GM23248 (cell line): ENCODE measurements at regions not wholly inside any gene's neighbourhood (a gene's known extent, or its start where the extent isn't known, plus 50 kb on each side); places are given as distances from the start of the nearest gene placed in this dataset.
A peak's percentile ranks its signal among the peaks of the same experiment; 100 is the strongest.

ENCODE experiments used
- DNase-seq: peaks from one replicate; pipeline ENCODE4 v3.0.0-alpha.2; 2015
- H2AFZ ChIP-seq: fragments of 200-600 bp; sonication (generic); 2 replicates; pipeline ENCODE4 v1.6.1; 2016; ENCODE audit warnings: antibody characterized with exemption
- H3F3A ChIP-seq: fragments of 200-600 bp; sonication (generic); 2 replicates; pipeline ENCODE4 v1.6.1; 2016; ENCODE audit warnings: mild to moderate bottlenecking, antibody characterized with exemption, mixed run types; ENCODE audit not compliant: insufficient read depth
- H3K27ac ChIP-seq: fragments of 200-600 bp; sonication (generic); 2 replicates; pipeline ENCODE4 v1.5.1; 2016; ENCODE audit warnings: mild to moderate bottlenecking
- H3K27me3 ChIP-seq: fragments of 200-600 bp; sonication (generic); replicated peaks from 2 replicates; pipeline ENCODE4 v1.6.1; 2016; ENCODE audit warnings: mild to moderate bottlenecking; ENCODE audit not compliant: insufficient read depth
- H3K36me3 ChIP-seq: fragments of 200-600 bp; sonication (generic); 2 replicates; pipeline ENCODE4 v1.6.1; 2016; ENCODE audit warnings: low read depth, mild to moderate bottlenecking
- H3K4me1 ChIP-seq: fragments of 200-600 bp; sonication (generic); 2 replicates; pipeline ENCODE4 v1.6.1; 2016; ENCODE audit warnings: mild to moderate bottlenecking; ENCODE audit not compliant: insufficient read depth
- H3K4me2 ChIP-seq: fragments of 200-600 bp; sonication (generic); one replicate; pipeline ENCODE4 v1.6.1; 2016; ENCODE audit warnings: mild to moderate bottlenecking; ENCODE audit not compliant: unreplicated experiment
- H3K4me3 ChIP-seq: fragments of 200-600 bp; sonication (generic); 2 replicates; pipeline ENCODE4 v1.5.1; 2016; ENCODE audit warnings: mild to moderate bottlenecking
- H3K79me2 ChIP-seq: fragments of 200-600 bp; sonication (generic); 2 replicates; pipeline ENCODE4 v1.6.1; 2016; ENCODE audit warnings: mild to moderate bottlenecking; ENCODE audit not compliant: insufficient read depth
- H3K9ac ChIP-seq: fragments of 200-600 bp; sonication (generic); 2 replicates; pipeline ENCODE4 v1.6.1; 2016; ENCODE audit warnings: mild to moderate bottlenecking
- H3K9me2 ChIP-seq: fragments of 200-600 bp; sonication (generic); 2 replicates; pipeline ENCODE4 v1.6.1; 2016; ENCODE audit warnings: mixed run types, mild to moderate bottlenecking, moderate library complexity; ENCODE audit not compliant: insufficient read depth
- H3K9me3 ChIP-seq: fragments of 200-600 bp; sonication (generic); one replicate; pipeline ENCODE4 v1.6.1; 2017; ENCODE audit warnings: low read depth
- H4K20me1 ChIP-seq: fragments of 200-600 bp; sonication (generic); 2 replicates; pipeline ENCODE4 v1.6.0; 2016; ENCODE audit not compliant: insufficient read depth
- EZH2 ChIP-seq: fragments of 200-600 bp; sonication (generic); IDR thresholded peaks from 2 replicates; pipeline ENCODE4 v1.6.1; 2018; ENCODE audit warnings: antibody characterized with exemption, mild to moderate bottlenecking; ENCODE audit not compliant: insufficient read depth, poor library complexity, severe bottlenecking
- EZH2phosphoT487 ChIP-seq: fragments of 200-600 bp; sonication (generic); IDR thresholded peaks from 2 replicates; pipeline ENCODE4 v1.6.1; 2018; ENCODE audit warnings: antibody characterized with exemption, moderate library complexity, mild to moderate bottlenecking, low read depth; ENCODE audit not compliant: insufficient read depth
- WGBS, 2 experiments: methylation state at CpG; one replicate each; pipeline ENCODE4 v1.1.6; 2015 to 2017; ENCODE audit warnings: low lambda C conversion rate in 2 of 2, low coverage in 1 of 2; ENCODE audit errors: missing lambda C conversion rate in 2 of 2; 5-methylcytosine and 5-hydroxymethylcytosine counted together
- in situ Hi-C: fragments of 300-500 bp; cut with MboI; formaldehyde crosslinking; loops from 2 replicates; pipeline ENCODE4 v1.15.0; 2020

GRCh38 chr15:36415643-36416042, 163.8 kb upstream of the CDIN1 start:
- DNase-seq, result peak; percentile 81
- Histone ChIP-seq H3K4me3 (no peak overlapping the region), H3K4me1 (peaks cover 7% of the 10 kb centered on the region), H3K9me2 (no peaks in the 10 kb centered on the region), H3K36me3 (no peaks in the 10 kb centered on the region), H3K79me2 (no peaks in the 10 kb centered on the region), H3K27me3 (no peaks in the 10 kb centered on the region), H2AFZ (peak overlapping the region; percentile 52), H3K9me3 (no peaks in the 10 kb centered on the region), H3K27ac (peak overlapping the region; percentile 35), H3F3A (peaks cover 7% of the 10 kb centered on the region; the same call in 1 of the 2 replicates), H4K20me1 (no peaks in the 10 kb centered on the region), H3K4me2 (no peak overlapping the region), H3K9ac (no peak overlapping the region)
- in situ Hi-C loops, result no loop called here
- TF ChIP-seq EZH2 (no peak), EZH2phosphoT487 (no peak)
- WGBS, 2 experiments, result 13 to 20% methylated on average over 1 of the region's 1 CpG

DNA sequence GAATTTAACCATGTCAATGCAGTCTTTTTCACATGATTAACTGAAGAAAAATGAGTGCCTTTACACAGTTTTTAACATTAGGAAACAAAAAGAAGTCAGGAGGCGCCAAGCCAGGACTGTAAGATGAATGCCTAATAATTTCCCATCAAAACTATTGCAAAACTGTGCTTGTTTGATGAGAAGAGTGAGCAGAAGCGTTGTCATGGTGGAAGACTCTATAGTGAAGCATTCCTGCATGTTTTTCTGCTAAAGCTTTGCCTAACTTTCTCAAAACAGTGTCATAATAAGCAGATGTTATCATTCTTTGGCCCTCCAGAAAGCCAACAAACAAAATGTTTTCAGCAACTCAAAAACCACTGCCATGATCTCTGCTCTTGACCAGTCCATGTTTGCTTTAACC, 156.8 kb upstream of the CDIN1 start:
- Histone ChIP-seq H3K79me2 (no peaks in the 10 kb centered on the region), H3K27me3 (no peaks in the 10 kb centered on the region), H3K4me3 (no peak overlapping the region), H2AFZ (no peak overlapping the region), H3K36me3 (no peaks in the 10 kb centered on the region), H3K27ac (no peak overlapping the region), H3K9ac (no peak overlapping the region), H3K9me3 (peaks cover 5% of the 10 kb centered on the region), H3K4me2 (no peak overlapping the region), H3K4me1 (peaks cover 9% of the 10 kb centered on the region), H3K9me2 (no peaks in the 10 kb centered on the region), H3F3A (peaks cover 2% of the 10 kb centered on the region), H4K20me1 (no peaks in the 10 kb centered on the region)
- TF ChIP-seq EZH2, result no peak
- TF ChIP-seq EZH2phosphoT487, result no peak
- DNase-seq, result no peak
- in situ Hi-C loops, result no loop called here
- 35 to 59% methylated on average over 2 of the region's 2 CpGs for WGBS, 2 experiments

- in situ Hi-C loops, result no loop called here
- no peak overlapping the region for H3K4me2 ChIP-seq
- no peak for DNase-seq
- peaks cover 38% of the 10 kb centered on the region for H3F3A ChIP-seq
- H4K20me1 ChIP-seq, result no peaks in the 10 kb centered on the region
- no peak overlapping the region for H3K4me3 ChIP-seq
- no peak overlapping the region for H3K9ac ChIP-seq
- TF ChIP-seq EZH2phosphoT487 (no peak), EZH2 (no peak)
- 90 to 96% methylated on average over 4 of the region's 4 CpGs for WGBS, 2 experiments
- H3K79me2 ChIP-seq, result no peaks in the 10 kb centered on the region
- H3K4me1 ChIP-seq, result peaks cover 44% of the 10 kb centered on the region
- no peak overlapping the region for H2AFZ ChIP-seq
- H3K9me3 ChIP-seq, result no peaks in the 10 kb centered on the region
- H3K36me3 ChIP-seq, result no peaks in the 10 kb centered on the region
- no peak overlapping the region for H3K27ac ChIP-seq
- no peaks in the 10 kb centered on the region for H3K9me2 ChIP-seq
- H3K27me3 ChIP-seq, result no peaks in the 10 kb centered on the region
Measured at GRCh38 chr15:36426691-36427090, 152.7 kb upstream of the CDIN1 start.

GRCh38 chr15:36428102-36428845, 151.2 kb upstream of the CDIN1 start:
- Histone ChIP-seq H3K36me3 (no peaks in the 10 kb centered on the region), H3K9ac (peak overlapping the region; percentile 44), H3K4me3 (peak overlapping the region; percentile 30), H3K9me2 (no peaks in the 10 kb centered on the region), H3K79me2 (no peaks in the 10 kb centered on the region), H2AFZ (0 out of 2 replicates have a peak overlapping the region, but pooled peaks have one; percentile 12), H3K27me3 (no peaks in the 10 kb centered on the region), H3F3A (peaks cover 49% of the 10 kb centered on the region), H3K27ac (peak overlapping the region; percentile 82), H3K4me2 (peak overlapping the region; percentile 67), H4K20me1 (no peaks in the 10 kb centered on the region), H3K9me3 (no peaks in the 10 kb centered on the region), H3K4me1 (peaks cover 55% of the 10 kb centered on the region)
- 0 to 1% methylated on average over 4 of the region's 4 CpGs for WGBS, 2 experiments
- TF ChIP-seq EZH2, result no peak
- no peak for TF ChIP-seq EZH2phosphoT487
- DNase-seq, result peak; percentile 100
- in situ Hi-C loops, result no loop called here
